DMS 273 (cell line): ENCODE measurements at regions not wholly inside any gene's neighbourhood (a gene's known extent, or its start where the extent isn't known, plus 50 kb on each side); places are given as distances from the start of the nearest gene placed in this dataset.
A peak's percentile ranks its signal among the peaks of the same experiment; 100 is the strongest.

Experiments used
- DNase-seq: peaks from one replicate; lab custom pipeline; 2025; ENCODE audit not compliant: unreplicated experiment; lab: John Stamatoyannopoulos, UW

GRCh38 chr12:59059088-59059935 lies 139.0 kb upstream of the LRIG3 start:
- no peak for DNase-seq

- no peak for DNase-seq
These were observed 136.7 kb upstream of the LRIG3 start for GRCh38 chr12:59056966-59057365.

- DNase-seq, result no peak
These were observed 135.0 kb upstream of the LRIG3 start for GRCh38 chr12:59055204-59055860.

GRCh38 chr12:59053266-59053899 lies 133.1 kb upstream of the LRIG3 start:
- peak; percentile 70 for DNase-seq

- no peak for DNase-seq
These were observed 126.6 kb upstream of the LRIG3 start for GRCh38 chr12:59046763-59047534.

GRCh38 chr12:59044791-59045190 lies 124.5 kb upstream of the LRIG3 start:
- DNase-seq, result no peak

GRCh38 chr12:59041241-59042121 lies 121.2 kb upstream of the LRIG3 start:
- no peak for DNase-seq

GRCh38 chr12:59040656-59041055 lies 120.4 kb upstream of the LRIG3 start:
- DNase-seq, result peak; percentile 4

- DNase-seq, result no peak
These were observed 119.7 kb upstream of the LRIG3 start for GRCh38 chr12:59040043-59040442.

GRCh38 chr12:59039005-59039404 lies 118.7 kb upstream of the LRIG3 start:
- DNase-seq, result no peak

GRCh38 chr12:59036973-59037762 lies 116.9 kb upstream of the LRIG3 start:
- no peak for DNase-seq

GRCh38 chr12:59036347-59036746 lies 116.0 kb upstream of the LRIG3 start:
- DNase-seq, result no peak

GRCh38 chr12:59031313-59031712 lies 111.0 kb upstream of the LRIG3 start:
- no peak for DNase-seq

- DNase-seq, result no peak
These were observed 110.1 kb upstream of the LRIG3 start for GRCh38 chr12:59030415-59030814.

- no peak for DNase-seq
These were observed 106.9 kb upstream of the LRIG3 start for GRCh38 chr12:59027199-59027598.

GRCh38 chr12:59023861-59024424 lies 103.6 kb upstream of the LRIG3 start:
- no peak for DNase-seq

GRCh38 chr12:59020073-59020946 lies 100.0 kb upstream of the LRIG3 start:
- no peak for DNase-seq

GRCh38 chr12:59014885-59015284 lies 94.6 kb upstream of the LRIG3 start:
- no peak for DNase-seq
